CD14-positive monocyte (primary cell): ENCODE measurements at regions not wholly inside any gene's neighbourhood (a gene's known extent, or its start where the extent isn't known, plus 50 kb on each side); places are given as distances from the start of the nearest gene placed in this dataset.

Experiments
- DNase-seq, 3 donors: peaks; one replicate each; pipeline ENCODE4 v3.0.0-alpha.2; 2011 to 2022
- H2AFZ ChIP-seq: 2 replicates; pipeline ENCODE4 v1.6.0; 2012; ENCODE audit warnings: mild to moderate bottlenecking, low read depth, low read length, inconsistent platforms; ENCODE audit not compliant: insufficient read depth, poor library complexity, severe bottlenecking
- H3K27ac ChIP-seq, 2 donors: 1 replicate in 1 of 2; 2 replicates in 1 of 2; pipeline ENCODE4 v1.5.1; 2012 to 2013; ENCODE audit warnings: low read length in 2 of 2, control low read depth in 1 of 2, inconsistent platforms in 1 of 2, low read depth in 1 of 2, mild to moderate bottlenecking in 1 of 2
- H3K27me3 ChIP-seq, 2 donors: one replicate each; pipeline versions ENCODE4 v1.6.0 to v1.6.1; 2011 to 2013; ENCODE audit warnings: low read length in 2 of 2; ENCODE audit not compliant: control insufficient read depth in 2 of 2, insufficient read depth in 2 of 2
- H3K36me3 ChIP-seq, 2 donors: replicated peaks in 1 of 2; 1 replicate in 1 of 2; 2 replicates in 1 of 2; pipeline versions ENCODE4 v1.5.1 to v1.6.1; 2012 to 2013; ENCODE audit warnings: low read length in 2 of 2, control low read depth in 1 of 2, inconsistent platforms in 1 of 2, mild to moderate bottlenecking in 1 of 2; ENCODE audit not compliant: insufficient read depth in 2 of 2, control insufficient read depth in 1 of 2
- H3K4me1 ChIP-seq, 2 donors: 1 replicate in 1 of 2; 2 replicates in 1 of 2; pipeline versions ENCODE4 v1.5.1 to v1.6.1; 2012 to 2013; ENCODE audit warnings: low read length in 2 of 2, control low read depth in 1 of 2, inconsistent platforms in 1 of 2, mild to moderate bottlenecking in 1 of 2, moderate library complexity in 1 of 2; ENCODE audit not compliant: insufficient read depth in 2 of 2, control insufficient read depth in 1 of 2
- H3K4me2 ChIP-seq: replicated peaks from 2 replicates; pipeline ENCODE3; 2012; ENCODE audit warnings: low read length, moderate library complexity, mild to moderate bottlenecking; ENCODE audit not compliant: poor library complexity, severe bottlenecking; ENCODE audit errors: extremely low read depth
- H3K4me3 ChIP-seq, 3 experiments: fragments of 200-600 bp in 1 of 3; sonication (generic) in 1 of 3; replicated peaks in 1 of 3; 1 replicate in 2 of 3; 2 replicates in 1 of 3; pipeline ENCODE4 v1.5.1; 2011 to 2013; ENCODE audit warnings: low read length in 3 of 3, mild to moderate bottlenecking in 3 of 3, control low read depth in 2 of 3, low read depth in 2 of 3, inconsistent platforms in 1 of 3, moderate library complexity in 1 of 3
- H3K79me2 ChIP-seq: 2 replicates; pipeline ENCODE4 v1.6.0; 2012; ENCODE audit warnings: mild to moderate bottlenecking, control low read depth, inconsistent platforms, low read length, moderate library complexity; ENCODE audit not compliant: insufficient read depth
- H3K9ac ChIP-seq: 2 replicates; pipeline ENCODE4 v1.6.0; 2017; ENCODE audit warnings: low read length, mild to moderate bottlenecking; ENCODE audit not compliant: insufficient read depth, poor library complexity, severe bottlenecking
- H3K9me3 ChIP-seq, 2 donors: replicated peaks in 1 of 2; 1 replicate in 1 of 2; 2 replicates in 1 of 2; pipeline versions ENCODE4 v1.5.1 to v1.6.1; 2012 to 2013; ENCODE audit warnings: low read length in 2 of 2, control low read depth in 1 of 2; ENCODE audit not compliant: control insufficient read depth in 1 of 2, insufficient read depth in 1 of 2
- H4K20me1 ChIP-seq: 2 replicates; pipeline ENCODE4 v1.6.0; 2012; ENCODE audit warnings: mild to moderate bottlenecking, low read length, control low read depth, moderate library complexity; ENCODE audit not compliant: insufficient read depth
- H3K27ac Mint-ChIP-seq, 7 donors: one replicate each; pipeline ENCODE4 v1.8.0; 2020; ENCODE audit warnings: mild to moderate bottlenecking in 7 of 7, mixed read lengths in 7 of 7, moderate library complexity in 6 of 7, inconsistent platforms in 2 of 7
- H3K27me3 Mint-ChIP-seq, 3 donors: one replicate each; pipeline ENCODE4 v1.8.0; 2021 to 2022; ENCODE audit warnings: low read depth in 3 of 3, mild to moderate bottlenecking in 3 of 3, mixed read lengths in 3 of 3, moderate library complexity in 3 of 3, inconsistent platforms in 1 of 3
- H3K36me3 Mint-ChIP-seq, 2 donors: one replicate each; pipeline ENCODE4 v1.8.0; 2020; ENCODE audit warnings: mixed read lengths in 2 of 2, inconsistent platforms in 1 of 2, mild to moderate bottlenecking in 1 of 2
- H3K4me1 Mint-ChIP-seq: one replicate; pipeline ENCODE4 v1.8.0; 2020; ENCODE audit warnings: mild to moderate bottlenecking, mixed read lengths
- H3K4me3 Mint-ChIP-seq, 2 donors: one replicate each; pipeline ENCODE4 v1.8.0; 2020; ENCODE audit warnings: mild to moderate bottlenecking in 2 of 2, mixed read lengths in 2 of 2, moderate library complexity in 1 of 2
- H3K9me3 Mint-ChIP-seq, 7 donors: one replicate each; pipeline ENCODE4 v1.8.0; 2020 to 2022; ENCODE audit warnings: mixed read lengths in 7 of 7, mild to moderate bottlenecking in 6 of 7, moderate library complexity in 6 of 7, inconsistent platforms in 2 of 7
- CTCF ChIP-seq: fragments of 200-600 bp; IDR thresholded peaks from one replicate; pipeline ENCODE4 v1.8.0; 2022; ENCODE audit warnings: antibody characterized with exemption, mild to moderate bottlenecking
- WGBS: methylation state at CpG from one replicate; pipeline ENCODE4 v1.1.5; 2013; ENCODE audit warnings: missing lambda C conversion rate; ENCODE audit not compliant: insufficient coverage; 5-methylcytosine and 5-hydroxymethylcytosine counted together
- intact Hi-C, 2 donors: fragments of 100-400 bp; cut with micrococcal nuclease; formaldehyde crosslinking; loops; one replicate each; pipeline versions ENCODE4 v1.15.0 to v1.15.1; 2023

GRCh38 chr13:76725211-76725610 lies 161.0 kb downstream of the KCTD12 start:
- no peaks in the 10 kb centered on the region for H3K27me3 ChIP-seq

GRCh38 chr13:76724421-76724820 lies 161.8 kb downstream of the KCTD12 start:
- Histone ChIP-seq H3K4me3 (no peak overlapping the region), H3K9ac (no peak overlapping the region), H3K27me3 (no peaks in the 10 kb centered on the region), H3K9me3 (peaks cover 14 to 19% of the 10 kb centered on the region in 2 donors), H4K20me1 (no peaks in the 10 kb centered on the region), H3K79me2 (no peaks in the 10 kb centered on the region), H2AFZ (no peak overlapping the region), H3K4me2 (no peak overlapping the region), H3K4me1 (peaks cover 52 to 62% of the 10 kb centered on the region in 2 donors), H3K36me3 (peaks cover 0 to 4% of the 10 kb centered on the region in 2 donors), H3K27ac (peak overlapping the region in 1 of 2 donors; percentile 70)
- Mint-ChIP-seq H3K27ac (no peak overlapping the region), H3K4me1 (peaks cover 29% of the 10 kb centered on the region), H3K36me3 (peaks cover 0 to 9% of the 10 kb centered on the region in 2 donors), H3K9me3 (peaks cover 6 to 23% (median 18%) of the 10 kb centered on the region in 7 donors), H3K27me3 (no peaks in the 10 kb centered on the region), H3K4me3 (no peak overlapping the region)
- intact Hi-C loops = no loop called here
- TF ChIP-seq CTCF = no peak
- WGBS = no CpG with 5 or more reads among the region's 2 CpGs
- peak in 1 of 3 donors; percentile 18 for DNase-seq

More at GRCh38 chr13:76725211-76725610, 161.0 kb downstream of the KCTD12 start:
- no CpG with 5 or more reads among the region's 1 CpG for WGBS
- no peaks in the 10 kb centered on the region for H4K20me1 ChIP-seq
- H3K4me3 ChIP-seq = no peak overlapping the region
- no peaks in the 10 kb centered on the region for H3K27me3 Mint-ChIP-seq
- H3K4me1 ChIP-seq = peaks cover 53 to 63% of the 10 kb centered on the region in 2 donors
- H3K9me3 Mint-ChIP-seq = peaks cover 6 to 23% (median 18%) of the 10 kb centered on the region in 7 donors
- no peak overlapping the region for H3K27ac ChIP-seq
- H3K79me2 ChIP-seq = no peaks in the 10 kb centered on the region
- peaks cover 0 to 9% of the 10 kb centered on the region in 2 donors for H3K36me3 Mint-ChIP-seq
- no peak overlapping the region for H3K4me3 Mint-ChIP-seq
- peak overlapping the region in 1 of 7 donors; percentile 9 for H3K27ac Mint-ChIP-seq
- H3K4me1 Mint-ChIP-seq = peaks cover 31% of the 10 kb centered on the region
- H3K9ac ChIP-seq = no peak overlapping the region
- no peak overlapping the region for H3K4me2 ChIP-seq
- intact Hi-C loops = no loop called here
- TF ChIP-seq CTCF = no peak
- no peak for DNase-seq
- H3K9me3 ChIP-seq = peaks cover 14 to 19% of the 10 kb centered on the region in 2 donors
- H2AFZ ChIP-seq = no peak overlapping the region
- H3K36me3 ChIP-seq = peaks cover 0 to 4% of the 10 kb centered on the region in 2 donors
